Panc1 (cell line): ENCODE measurements at regions not wholly inside any gene's neighbourhood (a gene's known extent, or its start where the extent isn't known, plus 50 kb on each side); places are given as distances from the start of the nearest gene placed in this dataset.

Experiments
- ATAC-seq: fragments of 200-7000 bp; cut with Tn5 transposase; 2 replicates; pipeline ENCODE4 v1.9.1; 2020; ENCODE audit warnings: mild to moderate bottlenecking, moderate library complexity
- BruUV-seq: library from RNA; stranded (reverse); fragments of 400-500 nt; replicated peaks from 2 replicates; lab custom pipeline; 2021; lab: Mats Ljungman, UMichigan
- CTCF ChIA-PET: fragments of 300-600 bp; sonication (Branson Sonifier 250); formaldehyde crosslinking; loops from one replicate; lab custom pipeline; 2022; ENCODE audit warnings: antibody characterized with exemption; lab: Charles Lee
- POLR2A ChIA-PET: fragments of 300-600 bp; sonication (Branson Sonifier 250); formaldehyde crosslinking; loops from one replicate; lab custom pipeline; 2022; ENCODE audit warnings: antibody characterized with exemption; lab: Charles Lee
- DNase-seq: peaks from one replicate; pipeline ENCODE4 v3.0.0-alpha.2; 2010; ENCODE audit warnings: low read depth, low spot score
- H3K27ac ChIP-seq: 2 replicates; pipeline ENCODE4 v1.5.1; 2011; ENCODE audit warnings: mild to moderate bottlenecking, low read length, inconsistent platforms
- H3K27me3 ChIP-seq: fragments of 200-500 bp; sonication (Bioruptor generic); 2 replicates; pipeline ENCODE4 v1.6.0; 2014; ENCODE audit warnings: low read length, inconsistent platforms; ENCODE audit not compliant: control insufficient read depth, insufficient read depth
- H3K36me3 ChIP-seq: fragments of 200-500 bp; sonication (Bioruptor generic); 2 replicates; pipeline ENCODE4 v1.5.1; 2014; ENCODE audit warnings: inconsistent platforms, mild to moderate bottlenecking, low read length, moderate library complexity; ENCODE audit not compliant: control insufficient read depth, insufficient read depth
- H3K4me1 ChIP-seq: 2 replicates; pipeline ENCODE4 v1.5.1; 2011; ENCODE audit warnings: inconsistent platforms, mild to moderate bottlenecking, low read length, moderate library complexity; ENCODE audit not compliant: control insufficient read depth, insufficient read depth
- H3K4me3 ChIP-seq, 2 experiments: 2 replicates each; pipeline ENCODE4 v1.5.1; 2011 to 2012; ENCODE audit warnings: low read depth in 2 of 2, low read length in 2 of 2, mild to moderate bottlenecking in 2 of 2, inconsistent platforms in 1 of 2, moderate library complexity in 1 of 2
- H3K9me3 ChIP-seq: fragments of 200-500 bp; sonication (Bioruptor generic); 2 replicates; pipeline ENCODE4 v1.5.1; 2014; ENCODE audit warnings: low read depth, mild to moderate bottlenecking, inconsistent platforms, low read length, moderate library complexity; ENCODE audit not compliant: control insufficient read depth, insufficient read depth
- CTCF ChIP-seq: fragments of 450-650 bp; IDR thresholded peaks from 2 replicates; pipeline ENCODE4 v1.5.1; 2017; ENCODE audit warnings: mild to moderate bottlenecking
- POLR2AphosphoS5 ChIP-seq: IDR thresholded peaks from 2 replicates; pipeline ENCODE4 v1.6.1; 2012; ENCODE audit warnings: mild to moderate bottlenecking, low read depth, low read length, moderate library complexity
- REST ChIP-seq, 2 experiments: IDR thresholded peaks; 2 replicates each; pipeline ENCODE4 v1.6.1; 2011 to 2012; ENCODE audit warnings: low read depth in 2 of 2, control low read depth in 1 of 2, low read length in 1 of 2, mild to moderate bottlenecking in 1 of 2, moderate library complexity in 1 of 2; ENCODE audit not compliant: insufficient read depth in 1 of 2
- SIN3A ChIP-seq: IDR thresholded peaks from 2 replicates; pipeline ENCODE4 v1.6.1; 2012; ENCODE audit warnings: low read depth, mild to moderate bottlenecking, low read length, moderate library complexity, borderline replicate concordance; ENCODE audit not compliant: insufficient read depth
- TCF7L2 ChIP-seq: IDR thresholded peaks from 2 replicates; pipeline ENCODE4 v1.6.1; 2011; ENCODE audit warnings: mild to moderate bottlenecking, low read depth, low read length, inconsistent platforms
- in situ Hi-C: cut with HindIII; loops from 2 replicates; pipeline ENCODE4 v1.10.0; 2016; ENCODE audit warnings: low sequenced_read_pairs, low pct_unique_long_range_greater_than_20kb
- intact Hi-C: fragments of 100-400 bp; cut with micrococcal nuclease; formaldehyde crosslinking; loops from one replicate; pipeline ENCODE4 v1.10.0; 2022; ENCODE audit not compliant: unreplicated experiment

- Histone ChIP-seq H3K27ac (no peak overlapping the region), H3K27me3 (no peaks in the 10 kb centered on the region), H3K4me1 (no peaks in the 10 kb centered on the region), H3K9me3 (peaks cover 3% of the 10 kb centered on the region; the same call in 1 of the 2 replicates), H3K36me3 (no peaks in the 10 kb centered on the region), H3K4me3 (no peak overlapping the region)
- in situ Hi-C loops (no loop called here), intact Hi-C loops (no loop called here)
- no peak for ATAC-seq
- BruUV-seq, result no TSS peak
- no peak for TF ChIP-seq CTCF
- TF ChIP-seq REST (IDR thresholded peaks at IDR 0.05; ENCODE audit: insufficient read depth in 1 of 2, low read depth in 2 of 2, low read length in 1 of 2), result no peak
- TF ChIP-seq POLR2AphosphoS5, result no peak
- no peak for TF ChIP-seq TCF7L2
- TF ChIP-seq SIN3A, result no peak
- POLR2A ChIA-PET, result no interaction called here
- DNase-seq, result no peak
- CTCF ChIA-PET, result no interaction called here
Observed at GRCh38 chr5:88515881-88516819, 247.5 kb upstream of the TMEM161B start.

- TF ChIP-seq POLR2AphosphoS5, result no peak
- TF ChIP-seq SIN3A, result no peak
- TF ChIP-seq CTCF, result no peak
- no peak for TF ChIP-seq REST (IDR thresholded peaks at IDR 0.05; ENCODE audit: insufficient read depth in 1 of 2, low read depth in 2 of 2, low read length in 1 of 2)
- no peak for ATAC-seq
- Histone ChIP-seq H3K27ac (no peak overlapping the region), H3K4me1 (no peaks in the 10 kb centered on the region), H3K36me3 (no peaks in the 10 kb centered on the region), H3K9me3 (peaks cover 3% of the 10 kb centered on the region; the same call in 1 of the 2 replicates), H3K27me3 (no peaks in the 10 kb centered on the region), H3K4me3 (no peak overlapping the region)
- in situ Hi-C loops (no loop called here), intact Hi-C loops (no loop called here)
- BruUV-seq, result no TSS peak
- ChIA-PET CTCF (no interaction called here), POLR2A (no interaction called here)
- DNase-seq, result no peak
Observed at GRCh38 chr5:88515068-88515467, 246.4 kb upstream of the TMEM161B start.
